ENCODE measurements at regions not wholly inside any gene's neighbourhood (a gene's known extent, or its start where the extent isn't known, plus 50 kb on each side); places are given as distances from the start of the nearest gene placed in this dataset.

GRCh38 chr2:59184276-59185020 is 943.3 kb upstream of the FANCL start:
- Histone ChIP-seq H3K27ac (no peak overlapping the region), H3K36me3 (no peaks in the 10 kb centered on the region), H3K4me3 (no peak overlapping the region), H3K27me3 (no peaks in the 10 kb centered on the region), H3K9me3 (no peaks in the 10 kb centered on the region), H3K4me1 (no peaks in the 10 kb centered on the region)
- TF ChIP-seq POLR2A (IDR thresholded peaks at IDR 0.05) (no peak), CTCF (IDR thresholded peaks at IDR 0.05) (no peak)
- DNase-seq = no peak

GRCh38 chr2:59183070-59183469 is 941.9 kb upstream of the FANCL start:
- TF ChIP-seq CTCF (IDR thresholded peaks at IDR 0.05) (no peak), POLR2A (IDR thresholded peaks at IDR 0.05) (no peak)
- Histone ChIP-seq H3K36me3 (no peaks in the 10 kb centered on the region), H3K9me3 (no peaks in the 10 kb centered on the region), H3K27me3 (no peaks in the 10 kb centered on the region), H3K4me1 (no peaks in the 10 kb centered on the region), H3K4me3 (no peak overlapping the region), H3K27ac (no peak overlapping the region)
- DNase-seq = no peak

DNA sequence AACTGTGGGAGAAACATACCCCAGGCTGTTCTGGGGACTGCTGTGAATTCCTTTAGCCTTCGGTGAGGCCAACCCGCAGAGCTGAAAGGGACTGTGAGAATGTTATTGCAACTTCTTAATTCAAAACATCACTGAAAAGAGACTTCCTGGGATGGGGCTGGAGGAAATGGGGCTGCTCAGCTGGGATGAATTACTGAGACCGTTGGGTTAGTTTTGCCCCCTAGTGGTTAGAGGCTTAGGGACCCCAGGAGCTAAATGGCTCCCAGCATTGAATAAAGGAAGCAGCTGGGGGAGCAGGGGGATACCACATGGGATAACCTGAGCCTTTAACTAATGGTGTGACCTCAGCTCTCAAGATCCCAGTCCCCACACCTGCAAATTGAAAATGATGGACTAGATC is 941.1 kb upstream of the FANCL start:
- Histone ChIP-seq H3K27me3 (no peaks in the 10 kb centered on the region), H3K4me1 (no peaks in the 10 kb centered on the region), H3K9me3 (no peaks in the 10 kb centered on the region), H3K27ac (no peak overlapping the region), H3K4me3 (no peak overlapping the region), H3K36me3 (no peaks in the 10 kb centered on the region)
- no peak for TF ChIP-seq POLR2A (IDR thresholded peaks at IDR 0.05)
- no peak for TF ChIP-seq CTCF (IDR thresholded peaks at IDR 0.05)
- DNase-seq = no peak

- no peak for DNase-seq
- Histone ChIP-seq H3K9me3 (no peaks in the 10 kb centered on the region), H3K4me3 (no peak overlapping the region), H3K27me3 (no peaks in the 10 kb centered on the region), H3K36me3 (no peaks in the 10 kb centered on the region), H3K4me1 (no peaks in the 10 kb centered on the region), H3K27ac (no peak overlapping the region)
- no peak for TF ChIP-seq POLR2A (IDR thresholded peaks at IDR 0.05)
- TF ChIP-seq CTCF (IDR thresholded peaks at IDR 0.05) = no peak
These were observed 940.2 kb upstream of the FANCL start for GRCh38 chr2:59181347-59181746.

DNA sequence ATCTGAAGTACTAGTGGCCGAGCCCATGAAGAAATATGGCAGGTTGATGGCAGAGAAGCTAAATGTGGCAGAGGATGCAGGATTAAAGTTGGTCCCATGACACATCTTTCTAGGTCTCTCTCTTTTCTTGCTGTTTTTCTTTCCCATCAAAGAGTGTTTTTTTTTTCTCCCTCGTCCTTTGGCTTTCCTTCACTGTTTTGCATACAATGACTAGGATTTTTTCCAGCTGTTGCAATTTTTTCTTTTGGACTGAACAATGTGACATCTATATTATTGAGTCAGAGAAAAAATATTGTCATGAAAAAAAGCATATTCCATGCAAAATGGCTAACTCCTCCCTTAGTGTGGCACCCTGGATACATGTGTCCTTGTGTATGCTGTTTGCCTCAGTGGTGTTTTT is 939.5 kb upstream of the FANCL start:
- H3K27ac ChIP-seq = no peak overlapping the region

More for the DNA sequence above, 939.5 kb upstream of the FANCL start:
- Histone ChIP-seq H3K36me3 (no peaks in the 10 kb centered on the region), H3K27me3 (no peaks in the 10 kb centered on the region), H3K4me1 (no peaks in the 10 kb centered on the region), H3K9me3 (no peaks in the 10 kb centered on the region), H3K4me3 (no peak overlapping the region)
- TF ChIP-seq CTCF (IDR thresholded peaks at IDR 0.05) = no peak
- TF ChIP-seq POLR2A (IDR thresholded peaks at IDR 0.05) = no peak
- no peak for DNase-seq

Measured in Peyer's patch (tissue), 4 donors.